Hepatocyte (in vitro differentiated cells): ENCODE measurements at regions not wholly inside any gene's neighbourhood (a gene's known extent, or its start where the extent isn't known, plus 50 kb on each side); places are given as distances from the start of the nearest gene placed in this dataset.
"Not testable (repeated sequence)": the region's sequence is repeated elsewhere in the genome, so short reads cannot be mapped to it uniquely, and the experiment has no call there.

ENCODE experiments used
- DNase-seq: peaks from one replicate; pipeline ENCODE4 v3.0.0-alpha.2; 2016; ENCODE audit warnings: low spot score
- H2AFZ ChIP-seq: fragments of 200-600 bp; sonication (generic); 2 replicates; pipeline ENCODE4 v1.6.0; 2016; ENCODE audit warnings: antibody characterized with exemption, mild to moderate bottlenecking
- H3K27ac ChIP-seq: fragments of 200-600 bp; sonication (generic); 2 replicates; pipeline ENCODE4 v1.5.1; 2016; ENCODE audit warnings: mild to moderate bottlenecking
- H3K27me3 ChIP-seq: fragments of 200-600 bp; sonication (generic); 2 replicates; pipeline ENCODE4 v1.6.1; 2016
- H3K36me3 ChIP-seq: fragments of 200-600 bp; sonication (generic); replicated peaks from 2 replicates; pipeline ENCODE4 v1.5.1; 2016; ENCODE audit warnings: low read depth; ENCODE audit not compliant: insufficient read depth
- H3K4me1 ChIP-seq: fragments of 200-600 bp; sonication (generic); 2 replicates; pipeline ENCODE4 v1.5.1; 2016; ENCODE audit warnings: mild to moderate bottlenecking, moderate library complexity; ENCODE audit not compliant: insufficient read depth
- H3K4me2 ChIP-seq: fragments of 200-600 bp; sonication (generic); 2 replicates; pipeline ENCODE4 v1.6.0; 2016
- H3K4me3 ChIP-seq: fragments of 200-600 bp; sonication (generic); 2 replicates; pipeline ENCODE4 v1.5.1; 2016; ENCODE audit warnings: mild to moderate bottlenecking
- H3K79me2 ChIP-seq: fragments of 200-600 bp; sonication (generic); 2 replicates; pipeline ENCODE4 v1.6.0; 2017; ENCODE audit warnings: mild to moderate bottlenecking
- H3K9me2 ChIP-seq: fragments of 200-600 bp; sonication (generic); replicated peaks from 2 replicates; pipeline ENCODE4 v1.6.0; 2017; ENCODE audit warnings: mild to moderate bottlenecking; ENCODE audit not compliant: insufficient read depth
- H3K9me3 ChIP-seq: fragments of 200-600 bp; sonication (generic); 2 replicates; pipeline ENCODE4 v1.5.1; 2016; ENCODE audit warnings: low read depth, mild to moderate bottlenecking
- H4K20me1 ChIP-seq: fragments of 200-600 bp; sonication (generic); 2 replicates; pipeline ENCODE4 v1.6.0; 2016; ENCODE audit warnings: mild to moderate bottlenecking; ENCODE audit not compliant: insufficient read depth, poor library complexity, severe bottlenecking
- CTCF ChIP-seq: fragments of 200-600 bp; sonication (generic); IDR thresholded peaks from 2 replicates; pipeline ENCODE4 v1.5.1; 2016; ENCODE audit warnings: antibody characterized with exemption, mild to moderate bottlenecking; ENCODE audit not compliant: poor library complexity
- EZH2 ChIP-seq: fragments of 200-600 bp; sonication (generic); IDR thresholded peaks from 2 replicates; pipeline ENCODE4 v1.6.1; 2016; ENCODE audit warnings: antibody characterized with exemption, mild to moderate bottlenecking, borderline replicate concordance
- EZH2phosphoT487 ChIP-seq: fragments of 200-600 bp; sonication (generic); IDR thresholded peaks from one replicate; pipeline ENCODE4 v1.6.1; 2018; ENCODE audit warnings: antibody characterized with exemption, mild to moderate bottlenecking, low read depth, moderate library complexity; ENCODE audit not compliant: unreplicated experiment, severe bottlenecking
- WGBS: methylation state at CpG from one replicate; pipeline ENCODE4 v1.1.6; 2016; ENCODE audit warnings: low lambda C conversion rate; ENCODE audit errors: missing lambda C conversion rate; 5-methylcytosine and 5-hydroxymethylcytosine counted together

- WGBS: 37% methylated on average over 2 of the region's 2 CpGs
- H3K36me3 ChIP-seq: no peaks in the 10 kb centered on the region
Measured at GRCh38 chr4:54837576-54838140, 179.9 kb downstream of the KIT start.

GRCh38 chr4:54828361-54828760 lies 170.6 kb downstream of the KIT start:
- WGBS: 64% methylated on average over 4 of the region's 4 CpGs
- not testable (repeated sequence) for DNase-seq, H4K20me1 ChIP-seq

More at GRCh38 chr4:54837576-54838140, 179.9 kb downstream of the KIT start:
- DNase-seq: no peak
- H3K4me1 ChIP-seq: no peaks in the 10 kb centered on the region
- no peaks in the 10 kb centered on the region for H3K27me3 ChIP-seq
- H3K4me3 ChIP-seq: no peak overlapping the region
- no peak overlapping the region for H3K4me2 ChIP-seq
- TF ChIP-seq CTCF (no peak), EZH2 (no peak), EZH2phosphoT487 (no peak)
- no peaks in the 10 kb centered on the region for H3K9me3 ChIP-seq
- H3K79me2 ChIP-seq: no peaks in the 10 kb centered on the region
- H3K27ac ChIP-seq: no peak overlapping the region
- no peaks in the 10 kb centered on the region for H4K20me1 ChIP-seq
- H2AFZ ChIP-seq: no peak overlapping the region
- H3K9me2 ChIP-seq: no peaks in the 10 kb centered on the region

GRCh38 chr4:54823616-54824015 lies 165.9 kb downstream of the KIT start:
- H3K4me1 ChIP-seq: no peaks in the 10 kb centered on the region
- DNase-seq: no peak
- H3K79me2 ChIP-seq: no peaks in the 10 kb centered on the region
- H3K9me2 ChIP-seq: no peaks in the 10 kb centered on the region
- no peaks in the 10 kb centered on the region for H3K9me3 ChIP-seq
- no peak for TF ChIP-seq EZH2phosphoT487
- no peak for TF ChIP-seq EZH2
- TF ChIP-seq CTCF: no peak
- no peaks in the 10 kb centered on the region for H4K20me1 ChIP-seq
- no peak overlapping the region for H2AFZ ChIP-seq
- H3K4me2 ChIP-seq: no peak overlapping the region
- H3K27ac ChIP-seq: no peak overlapping the region
- H3K27me3 ChIP-seq: no peaks in the 10 kb centered on the region
- no peak overlapping the region for H3K4me3 ChIP-seq
- WGBS: 95% methylated on average over 1 of the region's 1 CpG
- no peaks in the 10 kb centered on the region for H3K36me3 ChIP-seq

More at GRCh38 chr4:54828361-54828760, 170.6 kb downstream of the KIT start:
- not testable (repeated sequence) for H3K9me2 ChIP-seq, H3K79me2 ChIP-seq, H3K4me3 ChIP-seq, H3K4me1 ChIP-seq, H3K4me2 ChIP-seq, H3K27ac ChIP-seq, H3K27me3 ChIP-seq, H3K36me3 ChIP-seq, H2AFZ ChIP-seq, H3K9me3 ChIP-seq

- no peaks in the 10 kb centered on the region for H3K79me2 ChIP-seq
- H2AFZ ChIP-seq: no peak overlapping the region
- no peaks in the 10 kb centered on the region for H3K9me3 ChIP-seq
- WGBS: 85% methylated on average over 5 of the region's 5 CpGs
- TF ChIP-seq CTCF (no peak), EZH2 (no peak), EZH2phosphoT487 (no peak)
- no peaks in the 10 kb centered on the region for H3K4me1 ChIP-seq
- DNase-seq: no peak
- no peak overlapping the region for H3K27ac ChIP-seq
- H4K20me1 ChIP-seq: no peaks in the 10 kb centered on the region
- no peak overlapping the region for H3K4me2 ChIP-seq
- no peaks in the 10 kb centered on the region for H3K36me3 ChIP-seq
- H3K4me3 ChIP-seq: no peak overlapping the region
- H3K27me3 ChIP-seq: no peaks in the 10 kb centered on the region
- H3K9me2 ChIP-seq: no peaks in the 10 kb centered on the region
Measured at GRCh38 chr4:54819034-54819433, 161.3 kb downstream of the KIT start.
